Ovary (tissue), 7 donors: ENCODE measurements at regions not wholly inside any gene's neighbourhood (a gene's known extent, or its start where the extent isn't known, plus 50 kb on each side); places are given as distances from the start of the nearest gene placed in this dataset.

Source experiments
- DNase-seq, 5 donors: peaks; one replicate each; pipeline ENCODE4 v3.0.0-alpha.2; 2019 to 2020
- H3K27ac ChIP-seq, 2 donors: fragments of 200-600 bp; one replicate each; pipeline versions ENCODE4 v1.5.1 to v1.8.0; 2019 to 2022
- H3K27me3 ChIP-seq: fragments of 200-600 bp; one replicate; pipeline ENCODE4 v1.8.0; 2022
- H3K36me3 ChIP-seq: fragments of 200-600 bp; sonication (generic); one replicate; pipeline ENCODE4 v1.5.1; 2019
- H3K4me1 ChIP-seq: one replicate; pipeline ENCODE4 v1.8.1; 2013; ENCODE audit warnings: mild to moderate bottlenecking, moderate library complexity; ENCODE audit not compliant: insufficient read depth
- H3K4me3 ChIP-seq: fragments of 200-600 bp; sonication (generic); one replicate; pipeline ENCODE4 v1.5.1; 2017
- H3K9me3 ChIP-seq, 2 donors: fragments of 200-600 bp in 1 of 2; sonication (generic) in 1 of 2; one replicate each; pipeline versions ENCODE4 v1.5.1 to v1.8.1; 2013 to 2019; ENCODE audit warnings: mild to moderate bottlenecking in 1 of 2, moderate library complexity in 1 of 2
- CTCF ChIP-seq, 3 donors: fragments of 450-650 bp in 2 of 3; fragments of 200-600 bp in 1 of 3; IDR thresholded peaks; one replicate each; pipeline versions ENCODE4 v1.5.1 to v1.8.0; 2016 to 2022; ENCODE audit warnings: antibody characterized with exemption in 3 of 3, mild to moderate bottlenecking in 1 of 3
- EP300 ChIP-seq: sonication (generic); formaldehyde crosslinking; IDR thresholded peaks from one replicate; pipeline ENCODE4 v1.6.1; 2017; ENCODE audit warnings: antibody characterized with exemption
- POLR2A ChIP-seq: fragments of 450-650 bp; IDR thresholded peaks from one replicate; pipeline ENCODE4 v1.6.1; 2017; ENCODE audit warnings: antibody characterized with exemption, mild to moderate bottlenecking, moderate library complexity
- WGBS, 3 donors: extraction: QIAGEN DNeasy Blood & Tissue Kit in 1 of 3; methylation state at CpG; one replicate each; pipeline versions ENCODE4 v1.1.5 to v1.1.7; 2013 to 2017; 5-methylcytosine and 5-hydroxymethylcytosine counted together
- intact Hi-C, 4 donors: fragments of 100-400 bp; cut with DNase I; formaldehyde crosslinking; loops; one replicate each; pipeline versions ENCODE4 v1.11.0 to v1.15.1; 2022 to 2023
- donor health status: DM: no; HTN: no; CAD: no; lungs with moderate emphysema.
- donor health status: DM: no; HTN: no; CAD: no.
- donor health status: Bipolar disorder and iron deficiency.
- donor health status: DM: no; HTN: no; CAD: no.
- donor health status: DM: yes; HTN: yes; CAD: no.

DNA sequence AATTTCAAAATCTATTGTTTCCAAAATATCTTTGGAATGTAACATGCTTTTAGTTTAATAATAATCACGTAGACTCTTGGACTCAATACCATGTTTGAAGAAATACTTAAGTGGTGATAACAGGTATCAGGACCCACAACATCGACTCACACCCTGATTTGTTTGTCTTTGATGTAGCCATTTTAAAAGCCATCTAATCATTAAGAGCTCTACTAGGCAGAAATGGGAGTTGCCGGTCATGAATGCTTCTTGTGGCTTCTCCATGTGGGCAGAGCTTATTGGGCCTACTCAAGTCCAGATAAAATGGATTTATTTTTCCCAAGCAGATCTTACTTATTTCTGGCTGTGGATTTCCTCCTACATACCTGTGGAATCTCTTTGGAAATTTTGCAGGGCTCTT, 261.6 kb upstream of the NR2F2 start:
- no peak for DNase-seq
- TF ChIP-seq POLR2A = no peak
- no peak for TF ChIP-seq EP300
- no peak for TF ChIP-seq CTCF (IDR thresholded peaks at IDR 0.05)
- no peak overlapping the region for H3K4me3 ChIP-seq
- no peaks in the 10 kb centered on the region for H3K36me3 ChIP-seq
- no peaks in the 10 kb centered on the region for H3K9me3 ChIP-seq
- intact Hi-C loops = loop anchor here in 1 of 4 donors (2.0 kb wide), 1 partner anchor 36 kb away; no protein-coding TSS in a partner anchor
- no peaks in the 10 kb centered on the region for H3K27me3 ChIP-seq
- H3K4me1 ChIP-seq = peaks cover 3% of the 10 kb centered on the region
- H3K27ac ChIP-seq = no peak overlapping the region
- WGBS, 3 donors = 39 to 50% (median 48%) methylated on average over 3 of the region's 3 CpGs

- intact Hi-C loops = no loop called here
- H3K27me3 ChIP-seq = no peaks in the 10 kb centered on the region
Measured at GRCh38 chr15:96070636-96071035, 259.9 kb upstream of the NR2F2 start.

GRCh38 chr15:96072821-96073220, 257.7 kb upstream of the NR2F2 start:
- Histone ChIP-seq H3K9me3 (no peaks in the 10 kb centered on the region), H3K4me1 (no peaks in the 10 kb centered on the region), H3K27me3 (no peaks in the 10 kb centered on the region), H3K27ac (no peak overlapping the region), H3K4me3 (no peak overlapping the region), H3K36me3 (no peaks in the 10 kb centered on the region)
- DNase-seq = no peak
- TF ChIP-seq POLR2A (no peak), EP300 (no peak), CTCF (IDR thresholded peaks at IDR 0.05) (no peak)
- WGBS, 3 donors = 93 to 96% (median 96%) methylated on average over 2 of the region's 2 CpGs
- intact Hi-C loops = no loop called here

More at GRCh38 chr15:96070636-96071035, 259.9 kb upstream of the NR2F2 start:
- no peak overlapping the region for H3K27ac ChIP-seq
- H3K9me3 ChIP-seq = no peaks in the 10 kb centered on the region
- WGBS, 3 donors = 93 to 96% (median 96%) methylated on average over 8 of the region's 8 CpGs
- no peak for DNase-seq
- no peak for TF ChIP-seq CTCF (IDR thresholded peaks at IDR 0.05)
- no peak for TF ChIP-seq EP300
- TF ChIP-seq POLR2A = no peak
- H3K4me3 ChIP-seq = no peak overlapping the region
- H3K4me1 ChIP-seq = peaks cover 3% of the 10 kb centered on the region
- H3K36me3 ChIP-seq = no peaks in the 10 kb centered on the region

- Histone ChIP-seq H3K36me3 (no peaks in the 10 kb centered on the region), H3K4me3 (no peak overlapping the region), H3K4me1 (no peaks in the 10 kb centered on the region), H3K27ac (no peak overlapping the region), H3K27me3 (no peaks in the 10 kb centered on the region), H3K9me3 (no peaks in the 10 kb centered on the region)
- WGBS, 3 donors = 91 to 97% (median 93%) methylated on average over 4 of the region's 4 CpGs
- no peak for TF ChIP-seq CTCF (IDR thresholded peaks at IDR 0.05)
- no peak for TF ChIP-seq POLR2A
- no peak for TF ChIP-seq EP300
- intact Hi-C loops = no loop called here
- DNase-seq = no peak
Measured at GRCh38 chr15:96073908-96074307, 256.6 kb upstream of the NR2F2 start.

GRCh38 chr15:96075895-96076294, 254.6 kb upstream of the NR2F2 start:
- intact Hi-C loops = no loop called here
- 89 to 92% (median 90%) methylated on average over 2 of the region's 2 CpGs for WGBS, 3 donors
- Histone ChIP-seq H3K4me1 (no peaks in the 10 kb centered on the region), H3K9me3 (no peaks in the 10 kb centered on the region), H3K27ac (no peak overlapping the region), H3K36me3 (no peaks in the 10 kb centered on the region), H3K4me3 (no peak overlapping the region), H3K27me3 (no peaks in the 10 kb centered on the region)
- DNase-seq = no peak
- TF ChIP-seq CTCF (IDR thresholded peaks at IDR 0.05) = no peak
- no peak for TF ChIP-seq POLR2A
- TF ChIP-seq EP300 = no peak
